ENCODE measurements at regions not wholly inside any gene's neighbourhood (a gene's known extent, or its start where the extent isn't known, plus 50 kb on each side); places are given as distances from the start of the nearest gene placed in this dataset.

DNA sequence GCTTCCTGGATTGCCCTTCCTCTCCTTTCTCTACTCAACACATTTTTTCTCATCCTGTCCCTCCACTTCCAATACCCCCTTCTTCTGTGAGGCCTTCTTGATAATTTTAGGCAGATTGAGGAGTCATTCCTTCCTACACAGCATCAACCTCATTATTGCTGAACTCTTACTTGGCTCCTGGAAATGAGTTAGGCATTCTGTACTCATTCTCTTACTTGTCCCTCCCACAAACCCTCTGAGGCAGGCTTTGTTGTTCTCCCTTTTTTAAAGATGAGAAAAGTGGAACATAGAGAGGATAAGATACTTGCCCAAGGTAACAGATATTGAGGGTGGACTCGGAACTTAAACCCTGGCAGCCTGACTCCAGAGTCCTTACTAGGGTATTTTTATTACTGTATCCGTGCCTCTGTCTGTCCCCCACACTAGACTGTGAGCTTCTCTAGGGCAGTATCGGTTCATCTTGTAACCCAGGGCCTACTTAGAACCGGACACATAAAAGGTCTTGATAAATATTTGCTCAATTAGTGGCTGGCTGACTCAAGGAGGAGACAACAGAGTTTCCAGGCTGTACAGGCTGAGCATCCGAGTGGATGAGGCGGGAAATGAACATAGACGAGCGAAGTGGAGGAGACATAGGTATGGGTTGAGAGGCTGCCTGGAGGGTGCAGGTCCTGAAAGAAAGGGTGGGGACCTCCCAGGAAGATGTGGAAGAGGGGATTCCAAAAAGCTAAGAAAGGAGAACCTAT, 148.7 kb upstream of the ATP2B2 start:
- Histone ChIP-seq H3K27me3 (ENCODE audit: control insufficient read depth in 2 of 2, insufficient read depth in 2 of 2, low read length in 2 of 2) (no peaks in the 10 kb centered on the region), H2AFZ (ENCODE audit: low read depth, low read length) (no peak overlapping the region), H3K27ac (ENCODE audit: insufficient read depth, low read depth, low read length) (no peak overlapping the region), H3K9ac (replicated peaks; ENCODE audit: extremely low read depth, insufficient read depth, low read length) (no peak overlapping the region), H3K4me3 (replicated peaks in 1 of 3; ENCODE audit: insufficient read depth in 1 of 3, low read depth in 1 of 3, low read length in 3 of 3) (no peak overlapping the region), H3K4me2 (ENCODE audit: insufficient read depth, low read length) (no peak overlapping the region), H4K20me1 (replicated peaks; ENCODE audit: control insufficient read depth, extremely low read depth, insufficient read depth, low read length) (no peaks in the 10 kb centered on the region), H3K9me1 (replicated peaks; ENCODE audit: control insufficient read depth, extremely low read depth, insufficient read depth, low read length) (no peaks in the 10 kb centered on the region), H3K36me3 (ENCODE audit: control insufficient read depth in 2 of 2, extremely low read depth in 1 of 2, insufficient read depth in 2 of 2, low read length in 2 of 2) (no peaks in the 10 kb centered on the region), H3K9me3 (replicated peaks; ENCODE audit: control insufficient read depth, insufficient read depth, low read length) (no peaks in the 10 kb centered on the region), H3K4me1 (ENCODE audit: control insufficient read depth, extremely low read depth, insufficient read depth, low read length) (no peaks in the 10 kb centered on the region), H3K79me2 (ENCODE audit: control insufficient read depth, insufficient read depth, low read length) (no peaks in the 10 kb centered on the region)
- intact Hi-C loops (cut with micrococcal nuclease): no loop called here
- dilution Hi-C loops (cut with MboI; ENCODE audit: extremely low pct_ligation_motif_present, low sequenced_read_pairs): no loop called here
- FAIRE-seq (no peak), DNase-seq (ENCODE audit: low read depth, low spot score) (no peak)
- POLR2A ChIA-PET: no interaction called here
- no TSS peak for BruUV-seq (replicated peaks)
- CTCF ChIA-PET: no interaction called here
- TF ChIP-seq POLR2A (IDR thresholded peaks at IDR 0.05; ENCODE audit: low read depth, low read length) (no peak), POLR2AphosphoS5 (IDR thresholded peaks at IDR 0.05; ENCODE audit: insufficient read depth, low read depth, low read length) (no peak), EZH2 (IDR thresholded peaks at IDR 0.05; ENCODE audit: borderline replicate concordance, low read depth, low read length, severe bottlenecking) (no peak), GATA2 (IDR thresholded peaks at IDR 0.05; ENCODE audit: insufficient read depth, insufficient read length, low read depth, low read length) (no peak), FOS (IDR thresholded peaks at IDR 0.05; ENCODE audit: borderline replicate concordance, insufficient read depth, low read length) (no peak), JUN (IDR thresholded peaks at IDR 0.05; ENCODE audit: borderline replicate concordance, insufficient read depth, insufficient read length, low read depth) (no peak), MYC (IDR thresholded peaks at IDR 0.05; ENCODE audit: low read depth, low read length) (no peak)
- TF ChIP-seq, protein P1, sequence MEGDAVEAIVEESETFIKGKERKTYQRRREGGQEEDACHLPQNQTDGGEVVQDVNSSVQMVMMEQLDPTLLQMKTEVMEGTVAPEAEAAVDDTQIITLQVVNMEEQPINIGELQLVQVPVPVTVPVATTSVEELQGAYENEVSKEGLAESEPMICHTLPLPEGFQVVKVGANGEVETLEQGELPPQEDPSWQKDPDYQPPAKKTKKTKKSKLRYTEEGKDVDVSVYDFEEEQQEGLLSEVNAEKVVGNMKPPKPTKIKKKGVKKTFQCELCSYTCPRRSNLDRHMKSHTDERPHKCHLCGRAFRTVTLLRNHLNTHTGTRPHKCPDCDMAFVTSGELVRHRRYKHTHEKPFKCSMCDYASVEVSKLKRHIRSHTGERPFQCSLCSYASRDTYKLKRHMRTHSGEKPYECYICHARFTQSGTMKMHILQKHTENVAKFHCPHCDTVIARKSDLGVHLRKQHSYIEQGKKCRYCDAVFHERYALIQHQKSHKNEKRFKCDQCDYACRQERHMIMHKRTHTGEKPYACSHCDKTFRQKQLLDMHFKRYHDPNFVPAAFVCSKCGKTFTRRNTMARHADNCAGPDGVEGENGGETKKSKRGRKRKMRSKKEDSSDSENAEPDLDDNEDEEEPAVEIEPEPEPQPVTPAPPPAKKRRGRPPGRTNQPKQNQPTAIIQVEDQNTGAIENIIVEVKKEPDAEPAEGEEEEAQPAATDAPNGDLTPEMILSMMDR (IDR thresholded peaks at IDR 0.05; ENCODE audit: extremely low read depth in 1 of 2, insufficient read depth in 1 of 2, low read depth in 1 of 2, low read length in 2 of 2): no peak
- TF ChIP-seq, protein P2, sequence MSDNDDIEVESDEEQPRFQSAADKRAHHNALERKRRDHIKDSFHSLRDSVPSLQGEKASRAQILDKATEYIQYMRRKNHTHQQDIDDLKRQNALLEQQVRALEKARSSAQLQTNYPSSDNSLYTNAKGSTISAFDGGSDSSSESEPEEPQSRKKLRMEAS (IDR thresholded peaks at IDR 0.05; ENCODE audit: insufficient read depth, insufficient read length): no peak
